ENCODE measurements at regions not wholly inside any gene's neighbourhood (a gene's known extent, or its start where the extent isn't known, plus 50 kb on each side); places are given as distances from the start of the nearest gene placed in this dataset.

DNA sequence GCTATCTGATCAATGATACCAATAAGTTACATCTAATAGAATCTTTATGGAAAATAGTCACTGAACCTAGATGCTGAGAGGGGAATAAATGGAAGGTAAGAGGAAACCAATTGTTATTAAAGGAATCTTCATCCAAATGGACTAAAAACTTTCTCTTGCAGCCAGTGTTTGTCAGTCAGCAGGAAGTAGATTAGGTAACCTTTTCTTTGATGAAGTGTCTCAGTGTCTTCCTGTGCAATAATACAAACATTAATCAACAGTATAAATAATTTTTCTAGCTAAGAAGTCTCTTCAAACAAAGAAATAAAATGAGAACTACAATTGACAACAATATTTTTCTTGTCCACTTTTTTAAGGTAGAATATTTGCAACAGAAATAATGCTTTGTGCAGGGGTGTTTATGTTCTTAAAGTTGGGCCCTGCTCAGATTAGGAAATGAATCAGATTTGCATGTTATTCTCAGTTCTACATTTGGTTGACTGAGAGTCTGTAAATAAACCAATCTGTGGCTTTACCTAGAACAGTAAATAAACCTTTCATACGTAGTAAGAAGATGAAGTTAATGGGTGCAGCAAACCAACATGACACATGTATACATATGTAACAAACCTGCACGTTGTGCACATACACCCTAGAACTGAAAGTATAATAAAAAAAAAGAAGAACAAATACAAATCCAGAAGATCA lies 391.4 kb downstream of the MRPL39 start:
- Histone ChIP-seq H2BK5ac (ENCODE audit: low read depth, low read length) (no peak overlapping the region), H3K36me3 (ENCODE audit: control insufficient read depth in 2 of 4, insufficient read depth in 4 of 4, low read length in 3 of 4) (no peaks in the 10 kb centered on the region), H2BK15ac (ENCODE audit: low read length) (no peak overlapping the region), H3K56ac (replicated peaks; ENCODE audit: insufficient read length, low read depth, low read length) (no peak overlapping the region), H3K23ac (ENCODE audit: insufficient read length) (no peak overlapping the region), H3K4ac (replicated peaks; ENCODE audit: insufficient read length, low read depth, low read length) (no peak overlapping the region), H3K9ac (replicated peaks in 1 of 4; ENCODE audit: extremely low read depth in 1 of 4, low read depth in 3 of 4, low read length in 3 of 4) (no peak overlapping the region), H4K91ac (replicated peaks; ENCODE audit: insufficient read length, low read length) (no peak overlapping the region), H3K14ac (ENCODE audit: insufficient read length) (no peak overlapping the region), H3K23me2 (ENCODE audit: low read depth, low read length) (no peaks in the 10 kb centered on the region), H2AK5ac (ENCODE audit: low read depth, low read length) (no peak overlapping the region), H3K4me2 (ENCODE audit: insufficient read depth in 1 of 2, low read depth in 2 of 2, low read length in 2 of 2) (no peak overlapping the region), H2AFZ (ENCODE audit: low read length) (no peak overlapping the region), H3K18ac (ENCODE audit: extremely low read depth, low read length) (no peak overlapping the region), H3K4me1 (replicated peaks in 1 of 4; ENCODE audit: control insufficient read depth in 3 of 4, insufficient read depth in 4 of 4, low read length in 3 of 4) (no peaks in the 10 kb centered on the region), H3K4me3 (ENCODE audit: extremely low read depth in 1 of 4, insufficient read depth in 2 of 4, low read depth in 3 of 4, low read length in 4 of 4) (no peak overlapping the region), H2BK12ac (ENCODE audit: low read depth, low read length) (no peak overlapping the region), H3K79me2 (ENCODE audit: control insufficient read depth in 1 of 2, insufficient read depth in 2 of 2, low read length in 2 of 2) (no peaks in the 10 kb centered on the region), H3K27me3 (replicated peaks in 1 of 4; ENCODE audit: control insufficient read depth in 3 of 4, extremely low read depth in 1 of 4, insufficient read depth in 3 of 4, low read length in 3 of 4) (no peaks in the 10 kb centered on the region), H3K79me1 (ENCODE audit: low read depth, low read length) (no peaks in the 10 kb centered on the region), H4K5ac (ENCODE audit: insufficient read length, low read depth, low read length) (no peak overlapping the region), H2BK20ac (ENCODE audit: low read length) (no peak overlapping the region), H3K27ac (ENCODE audit: low read depth, low read length) (no peak overlapping the region), H3K9me3 (ENCODE audit: insufficient read depth in 2 of 2, low read depth in 1 of 2, low read length in 1 of 2) (peaks cover 0 to under 1% of the 10 kb centered on the region in 2 experiments; a peak in 1 of 4 replicates), H2BK120ac (replicated peaks; ENCODE audit: low read depth, low read length) (no peak overlapping the region), H4K20me1 (replicated peaks in 1 of 2; ENCODE audit: control insufficient read depth in 1 of 2, insufficient read depth in 2 of 2, low read length in 2 of 2) (no peaks in the 10 kb centered on the region), H4K8ac (ENCODE audit: extremely low read depth, insufficient read depth, low read length) (no peak overlapping the region)
- ChIA-PET CTCF (ENCODE audit: partially characterized antibody) (no interaction called here), POLR2A (ENCODE audit: partially characterized antibody) (no interaction called here)
- WGBS, 2 experiments (ENCODE audit: extremely low coverage in 1 of 2, insufficient coverage in 1 of 2, insufficient read length in 1 of 2, insufficient replicate concordance in 2 of 2, low coverage in 1 of 2, low lambda C conversion rate in 2 of 2, missing lambda C conversion rate in 1 of 2), result 88% methylated on average over 2 of the region's 2 CpGs; no CpG with 5 or more reads in 1 of the 2 experiments
- no peak for DNase-seq (ENCODE audit: low read depth in 1 of 2, low spot score in 2 of 2)
- no peak for FAIRE-seq
- no peak for TF ChIP-seq SAP30 (IDR thresholded peaks at IDR 0.05; ENCODE audit: insufficient read depth, insufficient replicate concordance, low read length)
- no peak for TF ChIP-seq GTF2F1 (IDR thresholded peaks at IDR 0.05; ENCODE audit: borderline replicate concordance, low read depth, low read length)
- no peak for TF ChIP-seq CHD1 (IDR thresholded peaks at IDR 0.05; ENCODE audit: low read depth, low read length)
- TF ChIP-seq EP300 (IDR thresholded peaks at IDR 0.05; ENCODE audit: borderline replicate concordance in 1 of 2, low read depth in 2 of 2, low read length in 2 of 2), result no peak
- no peak for TF ChIP-seq EGR1 (IDR thresholded peaks at IDR 0.05; ENCODE audit: borderline replicate concordance, low read depth, low read length)
- no peak for TF ChIP-seq TAF7 (optimal IDR thresholded peaks at IDR 0.05; ENCODE audit: borderline replicate concordance, low read depth, low read length)
- no peak for TF ChIP-seq SP1 (IDR thresholded peaks at IDR 0.05; ENCODE audit: low read depth, low read length)
- no peak for TF ChIP-seq TBP (IDR thresholded peaks at IDR 0.05; ENCODE audit: low read depth, low read length)
- TF ChIP-seq PHF8 (conservative IDR thresholded peaks at IDR 0.05; ENCODE audit: low read depth, low read length), result no peak
- TF ChIP-seq SIN3A (conservative IDR thresholded peaks at IDR 0.05 in 1 of 2, IDR thresholded peaks at IDR 0.05 in 1 of 2; ENCODE audit: low read depth in 1 of 2, low read length in 2 of 2), result no peak
- TF ChIP-seq SUZ12 (IDR thresholded peaks at IDR 0.05; ENCODE audit: low read length), result no peak
- TF ChIP-seq KDM1A (IDR thresholded peaks at IDR 0.05; ENCODE audit: borderline replicate concordance, low read length), result no peak
